HEK293 (cell line): ENCODE measurements at regions not wholly inside any gene's neighbourhood (a gene's known extent, or its start where the extent isn't known, plus 50 kb on each side); places are given as distances from the start of the nearest gene placed in this dataset.

Experiments used
- CTCF ChIA-PET: fragments of 350-600 bp; formaldehyde crosslinking; extraction: SDS; loops from one replicate; lab custom pipeline; 2021; ENCODE audit warnings: antibody characterized with exemption; lab: Yijun Ruan, JAX
- POLR2A ChIA-PET: fragments of 300-600 bp; formaldehyde crosslinking; extraction: SDS; loops from one replicate; lab custom pipeline; 2020; ENCODE audit warnings: antibody characterized with exemption, inconsistent platforms; lab: Yijun Ruan, JAX
- H3K27ac ChIP-seq: fragments of 200-500 bp; sonication (Bioruptor generic); 2 replicates; pipeline ENCODE4 v1.5.1; 2014; ENCODE audit warnings: low read depth, low read length, control low read depth, inconsistent platforms; ENCODE audit errors: extremely low read depth
- H3K36me3 ChIP-seq, 2 experiments: fragments of 200-500 bp in 1 of 2; sonication (Bioruptor generic) in 1 of 2; 1 replicate in 1 of 2; 2 replicates in 1 of 2; pipeline ENCODE4 v1.5.1; 2014 to 2017; ENCODE audit warnings: inconsistent platforms in 2 of 2, low read length in 2 of 2; ENCODE audit not compliant: control insufficient read depth in 2 of 2, insufficient read depth in 1 of 2
- H3K4me1 ChIP-seq: fragments of 200-500 bp; sonication (Bioruptor generic); 2 replicates; pipeline ENCODE4 v1.5.1; 2014; ENCODE audit warnings: mild to moderate bottlenecking, low read length, inconsistent platforms; ENCODE audit not compliant: control insufficient read depth, insufficient read depth
- H3K4me3 ChIP-seq: 2 replicates; pipeline ENCODE4 v1.5.1; 2011; ENCODE audit warnings: low read depth, mild to moderate bottlenecking, control low read depth, low read length, moderate library complexity
- H3K9me3 ChIP-seq: fragments of 200-500 bp; sonication (Bioruptor generic); 2 replicates; pipeline ENCODE4 v1.5.1; 2014; ENCODE audit warnings: low read depth, low read length, inconsistent platforms; ENCODE audit not compliant: control insufficient read depth, insufficient read depth
- BCL6B ChIP-seq: fragments of 450-650 bp; formaldehyde crosslinking; IDR thresholded peaks from 2 replicates; pipeline ENCODE4 v1.5.1; 2017; ENCODE audit warnings: missing biosample characterization, missing genetic modification characterization
- HIC1 ChIP-seq: fragments of 450-650 bp; formaldehyde crosslinking; IDR thresholded peaks from 2 replicates; pipeline ENCODE4 v1.5.1; 2016; ENCODE audit warnings: missing biosample characterization, missing genetic modification characterization
- KLF16 ChIP-seq: fragments of 450-650 bp; formaldehyde crosslinking; IDR thresholded peaks from 2 replicates; pipeline ENCODE4 v1.5.1; 2017; ENCODE audit warnings: missing biosample characterization, missing genetic modification characterization
- MEIS1 ChIP-seq: sonication (generic); formaldehyde crosslinking; IDR thresholded peaks from 2 replicates; pipeline ENCODE4 v1.8.1; 2022; ENCODE audit warnings: missing genetic modification reagents, mild to moderate bottlenecking, borderline replicate concordance
- MZF1 ChIP-seq: fragments of 450-650 bp; formaldehyde crosslinking; IDR thresholded peaks from 2 replicates; pipeline ENCODE4 v1.5.1; 2017; ENCODE audit warnings: missing biosample characterization, missing genetic modification characterization, borderline replicate concordance
- RBAK ChIP-seq: fragments of 450-650 bp; formaldehyde crosslinking; IDR thresholded peaks from 2 replicates; pipeline ENCODE4 v1.5.1; 2016; ENCODE audit warnings: missing biosample characterization, missing genetic modification characterization
- SP2 ChIP-seq: fragments of 450-650 bp; formaldehyde crosslinking; IDR thresholded peaks from 2 replicates; pipeline ENCODE4 v1.5.1; 2016; ENCODE audit warnings: missing biosample characterization, missing genetic modification characterization
- SP3 ChIP-seq: fragments of 450-650 bp; formaldehyde crosslinking; IDR thresholded peaks from 2 replicates; pipeline ENCODE4 v1.5.1; 2016; ENCODE audit warnings: missing biosample characterization, missing genetic modification characterization
- ZBTB1 ChIP-seq: fragments of 450-650 bp; formaldehyde crosslinking; IDR thresholded peaks from 2 replicates; pipeline ENCODE4 v1.5.1; 2016; ENCODE audit warnings: missing biosample characterization, missing genetic modification characterization
- ZNF18 ChIP-seq: fragments of 450-650 bp; formaldehyde crosslinking; IDR thresholded peaks from 2 replicates; pipeline ENCODE4 v1.5.1; 2016; ENCODE audit warnings: missing biosample characterization, missing genetic modification characterization
- ZNF2 ChIP-seq: fragments of 450-650 bp; formaldehyde crosslinking; IDR thresholded peaks from 2 replicates; pipeline ENCODE4 v1.5.1; 2016; ENCODE audit warnings: missing biosample characterization, missing genetic modification characterization
- ZNF214 ChIP-seq: fragments of 450-650 bp; formaldehyde crosslinking; IDR thresholded peaks from 2 replicates; pipeline ENCODE4 v1.5.1; 2017; ENCODE audit warnings: missing biosample characterization, mild to moderate bottlenecking, missing genetic modification characterization, borderline replicate concordance
- ZNF239 ChIP-seq: fragments of 450-650 bp; formaldehyde crosslinking; IDR thresholded peaks from 2 replicates; pipeline ENCODE4 v1.5.1; 2016; ENCODE audit warnings: missing biosample characterization, missing genetic modification characterization
- ZNF341 ChIP-seq: fragments of 450-650 bp; formaldehyde crosslinking; IDR thresholded peaks from 2 replicates; pipeline ENCODE4; 2016; ENCODE audit warnings: low read depth, missing biosample characterization, missing genetic modification characterization
- ZNF362 ChIP-seq: fragments of 450-650 bp; formaldehyde crosslinking; IDR thresholded peaks from 2 replicates; pipeline ENCODE4 v1.5.1; 2016; ENCODE audit warnings: missing biosample characterization, missing genetic modification characterization
- ZNF391 ChIP-seq: fragments of 450-650 bp; formaldehyde crosslinking; IDR thresholded peaks from 2 replicates; pipeline ENCODE4 v1.5.1; 2016; ENCODE audit warnings: low read depth, missing biosample characterization, missing genetic modification characterization, borderline replicate concordance
- ZNF513 ChIP-seq: fragments of 450-650 bp; IDR thresholded peaks from 2 replicates; pipeline ENCODE4 v1.5.1; 2018; ENCODE audit warnings: missing biosample characterization, missing genetic modification characterization
- ZNF529 ChIP-seq: fragments of 450-650 bp; formaldehyde crosslinking; IDR thresholded peaks from 2 replicates; pipeline ENCODE4 v1.5.1; 2017; ENCODE audit warnings: missing genetic modification characterization, missing biosample characterization; ENCODE audit not compliant: insufficient replicate concordance
- ZNF544 ChIP-seq: fragments of 450-650 bp; formaldehyde crosslinking; IDR thresholded peaks from 2 replicates; pipeline ENCODE4 v1.5.0; 2017; ENCODE audit warnings: missing biosample characterization, missing genetic modification characterization
- ZNF548 ChIP-seq: fragments of 450-650 bp; formaldehyde crosslinking; IDR thresholded peaks from 2 replicates; pipeline ENCODE4 v1.5.1; 2016; ENCODE audit warnings: missing biosample characterization, missing genetic modification characterization
- ZNF585B ChIP-seq: fragments of 450-650 bp; formaldehyde crosslinking; IDR thresholded peaks from 2 replicates; pipeline ENCODE4 v1.5.1; 2016; ENCODE audit warnings: missing biosample characterization, missing genetic modification characterization
- ZNF600 ChIP-seq: fragments of 450-650 bp; formaldehyde crosslinking; IDR thresholded peaks from 2 replicates; pipeline ENCODE4 v1.5.1; 2016; ENCODE audit warnings: missing biosample characterization, missing genetic modification characterization
- ZNF624 ChIP-seq: fragments of 450-650 bp; formaldehyde crosslinking; IDR thresholded peaks from 2 replicates; pipeline ENCODE4 v1.5.1; 2017; ENCODE audit warnings: missing biosample characterization, missing genetic modification characterization
- ZNF660 ChIP-seq: fragments of 450-650 bp; IDR thresholded peaks from 2 replicates; pipeline ENCODE4 v1.5.1; 2018; ENCODE audit warnings: missing biosample characterization, mild to moderate bottlenecking, missing genetic modification characterization
- ZNF76 ChIP-seq: fragments of 450-650 bp; formaldehyde crosslinking; IDR thresholded peaks from 2 replicates; pipeline ENCODE4; 2016; ENCODE audit warnings: low read depth, missing biosample characterization, missing genetic modification characterization, borderline replicate concordance
- ZNF776 ChIP-seq: fragments of 450-650 bp; formaldehyde crosslinking; IDR thresholded peaks from 2 replicates; pipeline ENCODE4 v1.5.0; 2017; ENCODE audit warnings: missing biosample characterization, missing genetic modification characterization, borderline replicate concordance
- ZNF777 ChIP-seq: fragments of 450-650 bp; formaldehyde crosslinking; IDR thresholded peaks from 2 replicates; pipeline ENCODE4 v1.5.1; 2017; ENCODE audit warnings: missing biosample characterization, missing genetic modification characterization, borderline replicate concordance
- ZXDB ChIP-seq: fragments of 450-650 bp; formaldehyde crosslinking; IDR thresholded peaks from 2 replicates; pipeline ENCODE4 v1.5.1; 2016; ENCODE audit warnings: missing biosample characterization, missing genetic modification characterization

GRCh38 chrX:8033175-8033574 lies 106.0 kb upstream of the PNPLA4 start:
- TF ChIP-seq MZF1 (tag by site-specific recombination) (no peak), RBAK (no peak), ZNF529 (tag by site-specific recombination) (no peak), ZNF544 (tag by site-specific recombination) (no peak), ZNF18 (no peak), ZNF362 (no peak), ZNF76 (tag by site-specific recombination) (no peak), ZNF600 (no peak), SP2 (tag by site-specific recombination) (no peak), ZNF624 (tag by site-specific recombination) (no peak), ZNF214 (tag by site-specific recombination) (no peak), KLF16 (no peak), HIC1 (tag by site-specific recombination) (no peak), ZNF585B (tag by site-specific recombination) (no peak), MEIS1 (CRISPR knock-in tag) (no peak), ZNF239 (tag by site-specific recombination) (no peak)
- POLR2A ChIA-PET, result no interaction called here
- Histone ChIP-seq H3K36me3 (no peaks in the 10 kb centered on the region), H3K4me1 (no peaks in the 10 kb centered on the region), H3K9me3 (no peaks in the 10 kb centered on the region), H3K4me3 (no peak overlapping the region), H3K27ac (no peak overlapping the region)
- CTCF ChIA-PET, result no interaction called here

- Histone ChIP-seq H3K4me3 (no peak overlapping the region), H3K27ac (no peak overlapping the region), H3K4me1 (no peaks in the 10 kb centered on the region), H3K9me3 (no peaks in the 10 kb centered on the region), H3K36me3 (no peaks in the 10 kb centered on the region)
- no peak for TF ChIP-seq ZNF362
- TF ChIP-seq ZNF341 (tag by site-specific recombination), result no peak
- no peak for TF ChIP-seq ZBTB1
- TF ChIP-seq ZXDB (tag by site-specific recombination), result no peak
- no peak for TF ChIP-seq ZNF513 (tag by site-specific recombination)
- TF ChIP-seq ZNF391 (tag by site-specific recombination), result no peak
- TF ChIP-seq ZNF776, result no peak
- no peak for TF ChIP-seq BCL6B (tag by site-specific recombination)
- no peak for TF ChIP-seq SP2 (tag by site-specific recombination)
- no peak for TF ChIP-seq ZNF2 (tag by site-specific recombination)
- no peak for TF ChIP-seq ZNF548 (tag by site-specific recombination)
- no peak for TF ChIP-seq ZNF660 (tag by site-specific recombination)
- no peak for TF ChIP-seq ZNF777 (tag by site-specific recombination)
- no peak for TF ChIP-seq SP3 (tag by site-specific recombination)
- CTCF ChIA-PET, result interaction anchor here (0.5 kb wide), 1 partner anchor 174 kb away, joined by 3 read pairs; no protein-coding TSS in a partner anchor
- POLR2A ChIA-PET, result no interaction called here
These were observed 103.1 kb upstream of the PNPLA4 start for GRCh38 chrX:8030361-8030760.
